ENCODE measurements at regions not wholly inside any gene's neighbourhood (a gene's known extent, or its start where the extent isn't known, plus 50 kb on each side); places are given as distances from the start of the nearest gene placed in this dataset.
"Not testable (repeated sequence)": the region's sequence is repeated elsewhere in the genome, so short reads cannot be mapped to it uniquely, and the experiment has no call there.

- no peak for DNase-seq (ENCODE audit: low read depth in 2 of 2)
- Histone ChIP-seq H3K9me3 (ENCODE audit: control insufficient read depth, insufficient read depth, low read depth, low read length) (no peaks in the 10 kb centered on the region), H3K4me3 (replicated peaks in 1 of 4; ENCODE audit: control extremely low read depth in 1 of 4, insufficient read depth in 1 of 4, low read depth in 3 of 4, low read length in 4 of 4) (no peak overlapping the region), H3K4me2 (ENCODE audit: extremely low read depth, insufficient read depth, low read length) (no peak overlapping the region), H3K27ac (ENCODE audit: insufficient read depth, low read length) (no peak overlapping the region), H3K27me3 (ENCODE audit: control insufficient read depth, insufficient read depth, low read length) (peaks cover 3% of the 10 kb centered on the region), H3K36me3 (ENCODE audit: control insufficient read depth, insufficient read depth, low read length) (no peaks in the 10 kb centered on the region), H3K4me1 (ENCODE audit: control insufficient read depth, extremely low read depth, insufficient read depth, low read length) (no peaks in the 10 kb centered on the region), H2AFZ (ENCODE audit: low read length) (no peak overlapping the region), H3K79me2 (ENCODE audit: control insufficient read depth, insufficient read depth, low read length) (no peaks in the 10 kb centered on the region), H4K20me1 (ENCODE audit: control insufficient read depth, extremely low read depth, insufficient read depth, low read length) (no peaks in the 10 kb centered on the region), H3K9ac (ENCODE audit: insufficient read depth, low read length) (no peak overlapping the region)
- TF ChIP-seq, protein P1, sequence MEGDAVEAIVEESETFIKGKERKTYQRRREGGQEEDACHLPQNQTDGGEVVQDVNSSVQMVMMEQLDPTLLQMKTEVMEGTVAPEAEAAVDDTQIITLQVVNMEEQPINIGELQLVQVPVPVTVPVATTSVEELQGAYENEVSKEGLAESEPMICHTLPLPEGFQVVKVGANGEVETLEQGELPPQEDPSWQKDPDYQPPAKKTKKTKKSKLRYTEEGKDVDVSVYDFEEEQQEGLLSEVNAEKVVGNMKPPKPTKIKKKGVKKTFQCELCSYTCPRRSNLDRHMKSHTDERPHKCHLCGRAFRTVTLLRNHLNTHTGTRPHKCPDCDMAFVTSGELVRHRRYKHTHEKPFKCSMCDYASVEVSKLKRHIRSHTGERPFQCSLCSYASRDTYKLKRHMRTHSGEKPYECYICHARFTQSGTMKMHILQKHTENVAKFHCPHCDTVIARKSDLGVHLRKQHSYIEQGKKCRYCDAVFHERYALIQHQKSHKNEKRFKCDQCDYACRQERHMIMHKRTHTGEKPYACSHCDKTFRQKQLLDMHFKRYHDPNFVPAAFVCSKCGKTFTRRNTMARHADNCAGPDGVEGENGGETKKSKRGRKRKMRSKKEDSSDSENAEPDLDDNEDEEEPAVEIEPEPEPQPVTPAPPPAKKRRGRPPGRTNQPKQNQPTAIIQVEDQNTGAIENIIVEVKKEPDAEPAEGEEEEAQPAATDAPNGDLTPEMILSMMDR (conservative IDR thresholded peaks at IDR 0.05 in 1 of 2, IDR thresholded peaks at IDR 0.05 in 1 of 2; ENCODE audit: low read depth in 1 of 2, low read length in 2 of 2) = no peak
- TF ChIP-seq EZH2 (IDR thresholded peaks at IDR 0.05; ENCODE audit: low read length, missing control alignments) = no peak
Measured at GRCh38 chr9:33709269-33709668, 86.1 kb upstream of the PRSS3 start.

DNA sequence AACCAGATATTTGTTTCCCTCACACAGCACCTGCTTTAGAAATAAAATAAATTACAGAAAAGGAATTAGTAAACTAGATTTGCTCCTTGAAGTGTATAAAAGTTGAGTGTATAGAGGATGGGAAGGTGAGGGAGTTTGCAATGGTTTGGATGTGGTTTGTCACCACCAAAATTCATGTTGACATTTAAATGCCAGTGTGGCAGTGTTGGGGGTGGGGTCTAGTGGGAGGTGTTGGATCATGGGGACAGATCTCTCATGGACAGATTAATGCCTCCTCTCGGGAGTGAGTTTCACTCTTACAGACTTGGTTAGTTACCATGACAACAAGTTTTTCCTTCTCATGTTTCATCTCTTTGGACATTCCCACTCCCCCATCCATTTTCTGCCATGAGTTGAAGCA is 83.9 kb upstream of the PRSS3 start:
- H3K4me2 ChIP-seq (ENCODE audit: extremely low read depth, insufficient read depth, low read length); H3K27ac ChIP-seq (ENCODE audit: insufficient read depth, low read length); H3K79me2 ChIP-seq (ENCODE audit: control insufficient read depth, insufficient read depth, low read length); H3K4me1 ChIP-seq (ENCODE audit: control insufficient read depth, extremely low read depth, insufficient read depth, low read length); H3K9ac ChIP-seq (ENCODE audit: insufficient read depth, low read length); H2AFZ ChIP-seq (ENCODE audit: low read length); H3K4me3 ChIP-seq (replicated peaks in 1 of 4; ENCODE audit: control extremely low read depth in 1 of 4, insufficient read depth in 1 of 4, low read depth in 3 of 4, low read length in 4 of 4); H3K36me3 ChIP-seq (ENCODE audit: control insufficient read depth, insufficient read depth, low read length); H3K27me3 ChIP-seq (ENCODE audit: control insufficient read depth, insufficient read depth, low read length); H3K9me3 ChIP-seq (ENCODE audit: control insufficient read depth, insufficient read depth, low read depth, low read length); DNase-seq (ENCODE audit: low read depth in 2 of 2); H4K20me1 ChIP-seq (ENCODE audit: control insufficient read depth, extremely low read depth, insufficient read depth, low read length): not testable (repeated sequence)

DNA sequence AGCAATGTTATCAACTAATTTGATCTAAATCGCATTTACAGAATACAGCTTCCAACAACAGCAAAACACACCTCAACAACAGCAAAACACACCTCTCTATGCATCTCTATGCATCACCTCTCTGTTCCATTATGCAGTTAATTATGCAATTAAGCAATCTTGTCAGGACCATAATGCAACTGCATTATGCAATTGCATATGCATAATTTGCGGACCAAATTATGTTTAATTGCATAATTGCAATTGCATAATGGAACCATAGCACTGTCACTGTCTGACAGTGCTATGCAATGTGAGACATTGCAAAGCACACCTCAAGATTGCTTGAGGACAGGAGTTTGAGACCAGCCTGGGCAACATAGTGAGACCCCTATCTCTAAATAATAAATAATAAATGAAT is 80.4 kb upstream of the PRSS3 start:
- no peaks in the 10 kb centered on the region for H3K36me3 ChIP-seq (ENCODE audit: control insufficient read depth, insufficient read depth, low read length)
- H3K4me1 ChIP-seq (ENCODE audit: control insufficient read depth, extremely low read depth, insufficient read depth, low read length) = no peaks in the 10 kb centered on the region
- no peaks in the 10 kb centered on the region for H3K9me3 ChIP-seq (ENCODE audit: control insufficient read depth, insufficient read depth, low read depth, low read length)
- no peak overlapping the region for H3K4me3 ChIP-seq (replicated peaks in 1 of 4; ENCODE audit: control extremely low read depth in 1 of 4, insufficient read depth in 1 of 4, low read depth in 3 of 4, low read length in 4 of 4)
- H3K79me2 ChIP-seq (ENCODE audit: control insufficient read depth, insufficient read depth, low read length) = no peaks in the 10 kb centered on the region
- no peak overlapping the region for H3K4me2 ChIP-seq (ENCODE audit: extremely low read depth, insufficient read depth, low read length)
- DNase-seq (ENCODE audit: low read depth in 2 of 2) = no peak
- H3K27ac ChIP-seq (ENCODE audit: insufficient read depth, low read length) = no peak overlapping the region
- H4K20me1 ChIP-seq (ENCODE audit: control insufficient read depth, extremely low read depth, insufficient read depth, low read length) = no peaks in the 10 kb centered on the region
- no peak overlapping the region for H2AFZ ChIP-seq (ENCODE audit: low read length)
- TF ChIP-seq EZH2 (IDR thresholded peaks at IDR 0.05; ENCODE audit: low read length, missing control alignments) = no peak
- no peak overlapping the region for H3K9ac ChIP-seq (ENCODE audit: insufficient read depth, low read length)
- peaks cover 17% of the 10 kb centered on the region for H3K27me3 ChIP-seq (ENCODE audit: control insufficient read depth, insufficient read depth, low read length)

DNA sequence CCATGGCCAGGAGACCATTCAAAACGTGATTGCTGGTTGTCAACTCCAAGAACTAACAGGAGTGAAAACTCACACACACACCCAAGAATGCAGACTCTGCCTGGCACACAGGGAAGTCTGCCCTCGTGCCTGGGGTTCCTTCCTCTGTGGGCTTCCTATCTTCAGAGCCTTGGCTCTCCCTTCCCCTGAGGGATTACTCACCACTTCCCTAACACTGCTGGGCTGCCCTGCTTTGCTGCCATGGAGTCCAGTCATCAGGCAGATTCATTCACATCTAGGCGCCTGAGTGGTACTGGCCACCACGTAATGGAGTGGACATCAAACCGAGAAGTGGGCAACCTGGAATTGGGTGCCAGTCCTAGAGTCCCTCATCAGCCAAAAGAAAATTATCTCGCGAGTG is 76.4 kb upstream of the PRSS3 start:
- DNase-seq (ENCODE audit: low read depth in 2 of 2) = peak in 1 of 2 donors; percentile 7
- no peaks in the 10 kb centered on the region for H3K4me1 ChIP-seq (ENCODE audit: control insufficient read depth, extremely low read depth, insufficient read depth, low read length)
- no peak for TF ChIP-seq EZH2 (IDR thresholded peaks at IDR 0.05; ENCODE audit: low read length, missing control alignments)
- TF ChIP-seq, protein P1 (conservative IDR thresholded peaks at IDR 0.05 in 1 of 2, IDR thresholded peaks at IDR 0.05 in 1 of 2; ENCODE audit: low read depth in 1 of 2, low read length in 2 of 2) = no peak
- no peak overlapping the region for H3K9ac ChIP-seq (ENCODE audit: insufficient read depth, low read length)
- no peaks in the 10 kb centered on the region for H3K9me3 ChIP-seq (ENCODE audit: control insufficient read depth, insufficient read depth, low read depth, low read length)
- H3K27ac ChIP-seq (ENCODE audit: insufficient read depth, low read length) = no peak overlapping the region
- H4K20me1 ChIP-seq (ENCODE audit: control insufficient read depth, extremely low read depth, insufficient read depth, low read length) = no peaks in the 10 kb centered on the region
- H3K27me3 ChIP-seq (ENCODE audit: control insufficient read depth, insufficient read depth, low read length) = peaks cover 17% of the 10 kb centered on the region
- no peak overlapping the region for H3K4me3 ChIP-seq (replicated peaks in 1 of 4; ENCODE audit: control extremely low read depth in 1 of 4, insufficient read depth in 1 of 4, low read depth in 3 of 4, low read length in 4 of 4)
- no peak overlapping the region for H3K4me2 ChIP-seq (ENCODE audit: extremely low read depth, insufficient read depth, low read length)
- no peaks in the 10 kb centered on the region for H3K36me3 ChIP-seq (ENCODE audit: control insufficient read depth, insufficient read depth, low read length)
- no peaks in the 10 kb centered on the region for H3K79me2 ChIP-seq (ENCODE audit: control insufficient read depth, insufficient read depth, low read length)
- H2AFZ ChIP-seq (ENCODE audit: low read length) = no peak overlapping the region

Measured in fibroblast of lung (primary cell).